Middle frontal gyrus (tissue), 1 donor: ENCODE measurements at regions not wholly inside any gene's neighbourhood (a gene's known extent, or its start where the extent isn't known, plus 50 kb on each side); places are given as distances from the start of the nearest gene placed in this dataset.
"Not testable (repeated sequence)": the region's sequence is repeated elsewhere in the genome, so short reads cannot be mapped to it uniquely, and the experiment has no call there.

Experiments used
- DNase-seq: peaks from one replicate; pipeline ENCODE4 v3.0.0-alpha.2; 2015; ENCODE audit warnings: low spot score; ENCODE audit errors: extremely low spot score

DNA sequence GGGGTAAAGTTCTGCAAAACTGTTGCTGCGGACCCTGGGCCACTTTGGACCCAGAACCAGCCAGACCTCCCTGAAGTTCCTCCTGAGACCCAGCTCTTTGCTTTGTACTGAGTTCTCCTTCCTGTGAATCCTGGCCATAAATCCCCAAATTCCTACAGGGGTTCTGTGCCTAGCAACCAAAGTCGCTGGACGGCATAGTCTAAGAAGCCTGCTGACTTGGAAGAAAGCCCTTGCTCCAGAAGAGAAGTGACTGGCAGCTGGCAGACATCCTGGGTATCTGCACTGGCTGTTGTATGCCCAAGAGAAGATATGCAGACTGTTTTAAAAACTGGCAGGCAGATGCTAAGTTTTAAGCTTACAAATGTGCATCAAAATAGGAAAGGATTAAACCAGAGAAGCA is 99.9 kb upstream of the SLC24A4 start:
- no peak for DNase-seq

- no peak for DNase-seq
These were observed 98.5 kb upstream of the SLC24A4 start for GRCh38 chr14:92224358-92224954.

GRCh38 chr14:92225731-92226130 is 97.2 kb upstream of the SLC24A4 start:
- DNase-seq, result no peak

GRCh38 chr14:92226166-92226565 is 96.8 kb upstream of the SLC24A4 start:
- DNase-seq, result not testable (repeated sequence)

DNA sequence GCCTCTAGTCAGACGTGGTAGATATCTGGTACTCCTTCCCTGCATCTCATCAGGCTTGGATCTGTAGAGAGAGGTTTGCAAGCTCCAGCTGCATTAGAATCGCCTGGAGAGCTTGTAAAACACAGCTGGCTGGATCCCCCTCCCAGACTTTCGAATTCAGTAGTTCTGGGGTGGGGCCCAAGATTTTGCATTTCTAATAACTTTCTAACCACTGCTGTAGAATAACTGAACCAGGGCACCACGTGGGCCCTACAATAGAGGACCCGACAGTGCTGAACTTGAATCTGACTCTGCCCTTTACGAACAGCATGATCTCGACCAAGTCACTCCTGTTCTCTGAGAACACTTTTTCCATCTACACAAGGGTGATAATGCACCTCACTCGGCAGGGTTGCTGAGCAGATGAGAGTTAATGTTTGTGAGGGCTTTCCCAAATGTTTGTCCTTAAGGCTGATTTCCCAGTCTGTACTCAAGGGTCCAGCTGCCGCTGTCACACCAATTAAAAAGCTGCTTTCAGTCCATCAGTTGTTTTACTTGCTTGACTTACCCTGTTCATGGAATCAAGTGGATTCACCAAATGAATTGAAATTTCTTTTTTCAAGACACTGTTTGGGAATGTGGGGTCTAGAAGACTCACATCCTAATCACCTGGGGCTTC is 86.6 kb upstream of the SLC24A4 start:
- no peak for DNase-seq

- DNase-seq, result no peak
These were observed 82.3 kb upstream of the SLC24A4 start for GRCh38 chr14:92240658-92241057.

DNA sequence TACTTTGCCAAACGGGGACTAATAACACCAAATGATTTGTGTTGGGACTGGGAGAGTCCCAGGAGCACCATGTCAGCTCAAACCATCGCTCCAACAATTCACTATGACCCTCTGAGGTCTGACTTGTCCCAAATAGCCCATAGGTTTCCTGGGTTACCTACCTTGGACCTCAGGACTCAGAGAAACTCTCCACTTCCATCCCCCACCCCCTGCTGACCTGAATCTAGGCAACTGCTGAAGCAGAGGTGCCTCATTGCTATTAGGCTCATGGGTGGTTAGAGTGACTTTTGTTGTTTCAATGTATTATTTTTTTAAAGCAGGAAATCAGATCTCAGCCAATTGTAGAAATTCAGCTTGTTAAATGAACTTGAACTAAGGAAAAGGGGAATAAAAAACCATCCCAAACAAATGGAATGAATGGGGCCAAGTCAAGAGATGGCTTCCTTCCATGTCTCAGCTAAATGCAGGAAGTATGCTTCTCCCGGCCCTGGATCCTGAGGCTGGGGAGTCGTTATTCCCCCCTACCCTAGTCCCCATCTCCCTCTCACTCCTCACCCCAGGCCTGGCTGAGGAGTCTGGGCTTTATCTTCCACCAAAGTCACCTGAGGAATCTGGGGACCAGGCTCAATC is 80.9 kb upstream of the SLC24A4 start:
- DNase-seq, result no peak

GRCh38 chr14:92244805-92245204 is 78.2 kb upstream of the SLC24A4 start:
- DNase-seq, result no peak

DNA sequence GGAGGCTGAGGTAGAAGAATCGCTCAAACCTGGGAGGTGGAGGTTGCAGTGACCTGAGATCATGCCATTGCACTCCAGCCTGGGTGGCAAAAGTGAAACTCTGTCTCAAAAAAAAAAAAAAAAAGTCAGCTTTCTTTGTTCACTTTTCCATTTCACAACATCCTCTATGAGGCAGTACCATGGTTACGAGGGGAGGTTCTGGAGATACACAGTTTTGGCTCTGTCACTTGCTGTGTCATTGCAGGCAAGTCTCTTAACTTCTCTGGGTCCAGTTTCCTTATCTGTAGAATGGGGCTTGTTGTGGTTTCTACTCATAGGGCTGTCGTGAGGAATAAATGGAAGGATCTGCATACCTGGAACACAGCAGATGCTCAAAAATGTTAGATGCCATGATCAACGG is 75.6 kb upstream of the SLC24A4 start:
- no peak for DNase-seq

DNA sequence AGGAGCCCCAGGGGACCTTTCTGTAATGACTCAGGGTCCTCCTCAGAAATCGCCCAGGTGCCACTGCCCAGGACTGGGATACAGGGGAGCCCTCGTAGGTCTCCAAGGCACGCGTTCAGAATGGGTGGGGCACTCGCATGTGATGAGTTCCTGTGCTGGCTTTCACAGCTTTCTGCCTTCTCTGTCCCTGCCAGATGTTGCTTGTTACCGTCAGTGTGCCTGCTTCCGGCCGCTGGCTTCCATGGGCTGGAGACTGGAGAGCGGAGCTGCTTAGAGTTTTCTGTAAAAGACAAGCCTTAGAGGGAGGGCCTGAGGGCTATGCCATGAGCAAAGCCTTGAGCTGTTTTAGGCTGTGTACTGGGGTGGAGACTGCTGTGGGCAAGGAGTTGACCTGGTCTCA is 75.0 kb upstream of the SLC24A4 start:
- DNase-seq, result no peak

DNA sequence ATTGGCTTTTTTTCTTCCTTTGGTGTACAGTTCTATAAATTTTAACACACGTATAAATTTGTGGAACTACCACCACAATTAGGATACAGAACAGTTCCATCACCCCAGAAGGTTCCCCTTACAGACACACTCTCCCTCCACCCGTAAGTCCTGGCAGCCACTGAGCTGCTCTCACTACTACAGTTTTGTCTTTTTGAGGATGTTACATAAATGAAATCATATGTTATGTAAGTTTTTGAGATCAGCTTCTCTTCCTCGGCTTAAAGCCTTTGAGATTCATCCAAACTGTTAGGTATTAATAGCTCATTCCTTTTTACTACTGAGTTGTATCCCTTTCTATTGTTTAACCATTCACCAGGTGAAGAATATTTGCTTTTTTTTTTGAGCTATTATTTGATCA is 74.3 kb upstream of the SLC24A4 start:
- DNase-seq, result no peak

DNA sequence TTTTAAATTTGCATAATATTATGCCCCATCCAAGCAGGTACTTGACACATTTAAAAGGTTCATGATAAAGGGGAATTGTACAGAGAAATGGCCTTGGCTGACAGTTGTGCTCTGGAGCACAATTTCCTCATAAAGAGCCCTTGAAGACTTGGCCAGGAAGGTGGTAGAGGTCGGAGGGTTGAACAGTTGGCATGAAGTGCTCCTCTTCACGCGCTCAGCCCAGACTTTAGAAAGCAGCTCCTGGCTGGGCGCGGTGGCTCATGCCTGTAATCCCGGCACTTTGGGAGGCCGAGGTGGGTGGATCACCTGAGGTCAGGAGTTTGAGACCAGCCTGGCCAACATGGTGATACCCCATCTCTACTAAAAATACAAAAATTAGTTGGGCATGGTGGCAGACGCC is 72.6 kb upstream of the SLC24A4 start:
- not testable (repeated sequence) for DNase-seq

DNA sequence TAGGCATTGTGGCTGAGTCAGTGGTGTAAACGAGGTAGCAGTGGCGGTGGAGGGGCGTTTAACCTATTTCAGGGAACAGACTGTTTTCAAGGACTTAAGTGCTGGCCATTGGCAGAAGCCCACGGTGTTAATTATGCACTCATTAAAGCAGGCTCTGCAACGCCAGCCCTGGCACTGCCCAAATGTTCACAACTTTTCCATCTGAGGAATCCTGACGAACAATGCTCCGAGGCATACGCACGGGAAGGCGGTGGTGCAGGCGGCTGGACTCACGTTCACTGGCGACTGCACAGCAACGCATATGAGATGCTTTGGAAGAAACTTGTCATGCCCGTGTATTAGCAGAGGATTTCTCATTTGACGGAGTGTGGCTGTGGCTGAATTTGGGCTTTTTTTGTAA is 70.6 kb upstream of the SLC24A4 start:
- DNase-seq, result peak; percentile 4

DNA sequence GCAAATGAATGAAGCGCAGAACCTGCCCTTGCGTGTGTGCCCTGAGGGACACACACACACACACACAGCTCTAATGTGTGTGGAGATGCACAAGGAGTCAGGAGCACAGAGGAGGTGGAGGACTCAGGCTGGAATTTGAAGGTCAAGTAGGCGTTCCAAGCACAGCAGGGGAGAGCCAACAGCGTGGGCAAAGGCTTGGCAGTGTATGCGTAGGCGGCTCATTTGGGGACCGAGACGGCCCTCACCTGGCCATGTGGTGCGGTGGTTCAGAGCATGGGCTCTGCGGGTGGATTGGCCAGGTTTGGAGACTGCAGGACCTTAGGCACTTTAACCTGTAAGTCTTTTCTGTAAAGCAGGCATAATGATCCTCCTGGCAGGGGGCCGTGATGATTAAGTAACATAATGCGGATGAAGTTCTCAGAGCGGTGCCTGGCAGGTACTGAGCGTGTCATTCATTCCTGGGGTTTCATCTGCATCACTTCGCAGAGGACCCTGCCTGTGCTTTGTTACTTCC is 69.5 kb upstream of the SLC24A4 start:
- no peak for DNase-seq

GRCh38 chr14:92254786-92255185 is 68.2 kb upstream of the SLC24A4 start:
- peak; percentile 25 for DNase-seq

- DNase-seq, result no peak
These were observed 64.0 kb upstream of the SLC24A4 start for GRCh38 chr14:92258934-92259333.

DNA sequence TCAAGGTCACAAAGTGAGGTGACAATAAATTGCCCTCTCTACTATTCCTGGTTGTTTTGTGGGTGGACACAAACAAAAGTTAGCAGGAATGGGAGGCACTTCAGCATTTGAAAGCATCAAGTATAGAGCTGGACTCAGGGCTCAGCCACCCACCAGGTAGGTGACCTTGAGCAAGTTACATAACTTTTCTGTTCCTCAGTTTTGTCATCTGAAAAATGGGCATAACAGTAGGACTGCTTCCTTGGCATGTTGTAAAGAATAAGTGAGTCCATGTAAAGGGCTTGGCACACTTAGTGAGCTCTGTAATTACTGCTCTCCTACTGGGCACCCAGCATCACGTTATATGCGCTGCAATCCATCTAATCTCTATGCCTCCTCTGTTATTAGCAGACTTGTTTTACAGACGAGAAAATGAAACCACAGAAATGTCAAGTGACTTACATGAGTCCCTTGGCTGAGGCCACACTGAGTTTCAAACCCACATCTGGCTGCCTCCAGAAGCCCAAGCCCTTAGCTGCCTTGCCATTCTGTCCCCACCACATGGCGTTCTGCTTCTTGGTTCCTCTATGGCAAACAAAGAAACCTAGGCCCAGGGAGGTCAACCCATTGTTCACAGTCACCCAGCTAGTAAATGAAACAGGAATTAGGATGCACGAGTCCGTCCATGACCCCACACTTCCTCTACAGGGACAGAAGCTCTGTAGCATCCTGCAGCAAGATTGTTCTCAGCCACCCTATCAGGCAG is 63.2 kb upstream of the SLC24A4 start:
- no peak for DNase-seq

- DNase-seq, result no peak
These were observed 59.3 kb upstream of the SLC24A4 start for GRCh38 chr14:92263681-92264080.

GRCh38 chr14:92264195-92264594 is 58.8 kb upstream of the SLC24A4 start:
- no peak for DNase-seq

GRCh38 chr14:92266216-92266615 is 56.7 kb upstream of the SLC24A4 start:
- no peak for DNase-seq
